SH-SY5Y (cell line): ENCODE measurements at regions not wholly inside any gene's neighbourhood (a gene's known extent, or its start where the extent isn't known, plus 50 kb on each side); places are given as distances from the start of the nearest gene placed in this dataset.

Experiments
- GATA2 ChIP-seq: IDR thresholded peaks from 2 replicates; pipeline ENCODE4 v1.6.1; 2011; ENCODE audit warnings: mild to moderate bottlenecking, low read depth, low read length
- GATA3 ChIP-seq: IDR thresholded peaks from 2 replicates; pipeline ENCODE4 v1.6.1; 2011; ENCODE audit warnings: low read depth, mild to moderate bottlenecking, low read length, moderate library complexity

- no peak for TF ChIP-seq GATA2
- TF ChIP-seq GATA3: no peak
These were observed 79.4 kb downstream of the EMX2 start for GRCh38 chr10:117621795-117622420.
